ENCODE measurements at regions not wholly inside any gene's neighbourhood (a gene's known extent, or its start where the extent isn't known, plus 50 kb on each side); places are given as distances from the start of the nearest gene placed in this dataset.

- intact Hi-C loops (cut with DNase I; ENCODE audit: low total_unique reads), result no loop called here
- no peak overlapping the region for H3K4me3 ChIP-seq
- 82 to 84% methylated on average over 4 of the region's 4 CpGs for WGBS, 2 donors
- TF ChIP-seq POLR2A (IDR thresholded peaks at IDR 0.05), result no peak
- TF ChIP-seq CTCF (IDR thresholded peaks at IDR 0.05), result no peak
- no peaks in the 10 kb centered on the region for H3K36me3 ChIP-seq (ENCODE audit: low read depth, missing control alignments)
- H3K27me3 ChIP-seq, result no peaks in the 10 kb centered on the region
- no peak overlapping the region for H3K27ac ChIP-seq
- H3K4me1 ChIP-seq, result no peaks in the 10 kb centered on the region
- no peaks in the 10 kb centered on the region for H3K9me3 ChIP-seq
- no peak for DNase-seq
Measured at GRCh38 chr2:111710613-111711012, 173.4 kb downstream of the ANAPC1 start.

GRCh38 chr2:111711270-111711669 lies 172.7 kb downstream of the ANAPC1 start:
- Histone ChIP-seq H3K27ac (no peak overlapping the region), H3K4me3 (no peak overlapping the region), H3K27me3 (no peaks in the 10 kb centered on the region), H3K36me3 (ENCODE audit: low read depth, missing control alignments) (no peaks in the 10 kb centered on the region), H3K4me1 (no peaks in the 10 kb centered on the region), H3K9me3 (no peaks in the 10 kb centered on the region)
- 86 to 91% methylated on average over 4 of the region's 4 CpGs for WGBS, 2 donors
- intact Hi-C loops (cut with DNase I; ENCODE audit: low total_unique reads), result no loop called here
- no peak for TF ChIP-seq CTCF (IDR thresholded peaks at IDR 0.05)
- TF ChIP-seq POLR2A (IDR thresholded peaks at IDR 0.05), result no peak
- DNase-seq, result no peak

GRCh38 chr2:111712361-111712760 lies 171.6 kb downstream of the ANAPC1 start:
- DNase-seq, result no peak
- TF ChIP-seq CTCF (IDR thresholded peaks at IDR 0.05), result no peak
- TF ChIP-seq POLR2A (IDR thresholded peaks at IDR 0.05), result no peak
- 89 to 92% methylated on average over 7 of the region's 7 CpGs for WGBS, 2 donors
- Histone ChIP-seq H3K4me1 (no peaks in the 10 kb centered on the region), H3K4me3 (no peak overlapping the region), H3K27me3 (no peaks in the 10 kb centered on the region), H3K36me3 (ENCODE audit: low read depth, missing control alignments) (no peaks in the 10 kb centered on the region), H3K27ac (no peak overlapping the region), H3K9me3 (no peaks in the 10 kb centered on the region)
- intact Hi-C loops (cut with DNase I; ENCODE audit: low total_unique reads), result no loop called here

GRCh38 chr2:111712940-111713515 lies 171.0 kb downstream of the ANAPC1 start:
- no peaks in the 10 kb centered on the region for H3K4me1 ChIP-seq
- no peaks in the 10 kb centered on the region for H3K9me3 ChIP-seq
- no peak for DNase-seq
- intact Hi-C loops (cut with DNase I; ENCODE audit: low total_unique reads), result no loop called here
- no peaks in the 10 kb centered on the region for H3K36me3 ChIP-seq (ENCODE audit: low read depth, missing control alignments)
- 89 to 93% methylated on average over 5 of the region's 5 CpGs for WGBS, 2 donors
- H3K27ac ChIP-seq, result no peak overlapping the region
- no peak overlapping the region for H3K4me3 ChIP-seq
- no peaks in the 10 kb centered on the region for H3K27me3 ChIP-seq
- TF ChIP-seq CTCF (IDR thresholded peaks at IDR 0.05) (no peak), POLR2A (IDR thresholded peaks at IDR 0.05) (no peak)
